SK-N-MC (cell line): ENCODE measurements at regions not wholly inside any gene's neighbourhood (a gene's known extent, or its start where the extent isn't known, plus 50 kb on each side); places are given as distances from the start of the nearest gene placed in this dataset.

Experiments
- EZH2 ChIP-seq: fragments of 200-600 bp; sonication (generic); IDR thresholded peaks from one replicate; pipeline ENCODE4 v1.6.1; 2017; ENCODE audit warnings: antibody characterized with exemption
- FOXP2 ChIP-seq: optimal IDR thresholded peaks from 2 replicates; pipeline ENCODE3; 2011; ENCODE audit warnings: mild to moderate bottlenecking, moderate library complexity; ENCODE audit not compliant: insufficient read depth; ENCODE audit errors: extremely low read length, control extremely low read depth
- POLR2AphosphoS5 ChIP-seq: IDR thresholded peaks from 2 replicates; pipeline ENCODE4 v1.6.1; 2012; ENCODE audit warnings: mild to moderate bottlenecking, low read depth, low read length, borderline replicate concordance

- TF ChIP-seq EZH2 (no peak), POLR2AphosphoS5 (no peak), FOXP2 (no peak)
These were observed 91.5 kb upstream of the MTHFD1L start for GRCh38 chr6:150773969-150774368.
